WI38 (cell line): ENCODE measurements at regions not wholly inside any gene's neighbourhood (a gene's known extent, or its start where the extent isn't known, plus 50 kb on each side); places are given as distances from the start of the nearest gene placed in this dataset.
"Not testable (repeated sequence)": the region's sequence is repeated elsewhere in the genome, so short reads cannot be mapped to it uniquely, and the experiment has no call there.

Experiments used
- H3K4me3 ChIP-seq: 2 replicates; pipeline ENCODE4 v1.5.1; 2011; ENCODE audit warnings: low read depth, mild to moderate bottlenecking, control low read depth, low read length
- TF ChIP-seq, protein P1 (sequence below): IDR thresholded peaks from 2 replicates; pipeline ENCODE4 v1.5.1; 2012; ENCODE audit warnings: low read depth, mild to moderate bottlenecking, control low read depth, low read length

DNA sequence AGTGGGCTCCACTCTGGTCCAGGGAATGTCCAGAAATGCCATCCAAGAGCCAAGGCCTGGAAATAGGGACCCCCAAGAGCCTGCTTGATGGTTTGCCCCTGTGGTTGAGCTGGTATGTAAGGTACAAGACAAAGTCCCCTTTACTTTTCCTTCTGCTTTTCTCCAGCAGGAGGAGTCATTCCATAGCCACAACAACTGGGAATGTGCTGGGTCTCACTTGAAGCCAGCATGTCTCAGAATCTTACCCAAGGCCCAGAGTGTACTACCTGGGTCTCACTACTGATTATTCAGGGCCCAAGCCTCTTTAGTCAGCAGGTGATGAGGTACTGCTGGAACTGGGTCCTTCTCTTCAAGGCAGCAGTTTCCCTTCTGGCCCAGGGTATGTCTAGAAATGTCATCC lies 62.1 kb upstream of the CD55 start:
- H3K4me3 ChIP-seq, result no peak overlapping the region
- TF ChIP-seq, protein P1, sequence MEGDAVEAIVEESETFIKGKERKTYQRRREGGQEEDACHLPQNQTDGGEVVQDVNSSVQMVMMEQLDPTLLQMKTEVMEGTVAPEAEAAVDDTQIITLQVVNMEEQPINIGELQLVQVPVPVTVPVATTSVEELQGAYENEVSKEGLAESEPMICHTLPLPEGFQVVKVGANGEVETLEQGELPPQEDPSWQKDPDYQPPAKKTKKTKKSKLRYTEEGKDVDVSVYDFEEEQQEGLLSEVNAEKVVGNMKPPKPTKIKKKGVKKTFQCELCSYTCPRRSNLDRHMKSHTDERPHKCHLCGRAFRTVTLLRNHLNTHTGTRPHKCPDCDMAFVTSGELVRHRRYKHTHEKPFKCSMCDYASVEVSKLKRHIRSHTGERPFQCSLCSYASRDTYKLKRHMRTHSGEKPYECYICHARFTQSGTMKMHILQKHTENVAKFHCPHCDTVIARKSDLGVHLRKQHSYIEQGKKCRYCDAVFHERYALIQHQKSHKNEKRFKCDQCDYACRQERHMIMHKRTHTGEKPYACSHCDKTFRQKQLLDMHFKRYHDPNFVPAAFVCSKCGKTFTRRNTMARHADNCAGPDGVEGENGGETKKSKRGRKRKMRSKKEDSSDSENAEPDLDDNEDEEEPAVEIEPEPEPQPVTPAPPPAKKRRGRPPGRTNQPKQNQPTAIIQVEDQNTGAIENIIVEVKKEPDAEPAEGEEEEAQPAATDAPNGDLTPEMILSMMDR, result peak; percentile 40

DNA sequence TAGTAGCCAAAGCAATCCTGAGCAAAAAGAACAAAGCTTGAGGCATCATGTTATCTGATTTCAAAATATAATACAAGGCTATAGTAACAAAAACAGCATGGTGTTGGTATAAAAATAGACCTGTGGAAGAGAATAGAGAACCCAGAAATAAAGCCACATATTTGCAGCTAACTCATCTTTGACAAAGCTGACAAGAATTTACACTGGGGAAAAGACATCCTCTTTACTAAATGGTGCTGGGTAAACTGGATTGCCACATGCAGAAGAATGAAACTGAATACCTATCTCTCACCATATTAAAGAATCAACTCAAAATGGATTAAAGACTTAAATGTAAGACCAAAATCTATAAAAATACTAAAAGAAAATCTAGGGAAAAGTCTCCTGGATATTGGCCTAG lies 59.5 kb upstream of the CD55 start:
- TF ChIP-seq, protein P1, result no peak
- no peak overlapping the region for H3K4me3 ChIP-seq

DNA sequence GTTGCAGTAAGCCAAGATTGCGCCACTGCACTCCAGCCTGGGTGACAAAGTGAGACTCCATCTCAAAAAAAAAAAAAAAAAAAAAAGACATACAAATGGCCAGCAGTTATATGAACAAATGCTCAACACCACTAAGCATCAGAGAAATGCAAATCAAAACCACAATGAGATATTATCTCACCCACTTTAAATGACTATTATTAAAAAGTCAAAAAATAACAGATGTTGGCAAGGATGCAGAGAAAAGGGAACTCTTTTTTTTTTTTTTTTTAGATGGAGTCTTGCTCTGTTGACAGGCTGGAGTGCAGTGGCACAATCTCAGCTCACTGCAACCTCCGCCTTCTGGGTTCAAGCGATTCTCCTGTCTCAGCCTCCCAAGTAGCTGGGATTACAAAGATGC lies 58.6 kb upstream of the CD55 start:
- not testable (repeated sequence) for H3K4me3 ChIP-seq

DNA sequence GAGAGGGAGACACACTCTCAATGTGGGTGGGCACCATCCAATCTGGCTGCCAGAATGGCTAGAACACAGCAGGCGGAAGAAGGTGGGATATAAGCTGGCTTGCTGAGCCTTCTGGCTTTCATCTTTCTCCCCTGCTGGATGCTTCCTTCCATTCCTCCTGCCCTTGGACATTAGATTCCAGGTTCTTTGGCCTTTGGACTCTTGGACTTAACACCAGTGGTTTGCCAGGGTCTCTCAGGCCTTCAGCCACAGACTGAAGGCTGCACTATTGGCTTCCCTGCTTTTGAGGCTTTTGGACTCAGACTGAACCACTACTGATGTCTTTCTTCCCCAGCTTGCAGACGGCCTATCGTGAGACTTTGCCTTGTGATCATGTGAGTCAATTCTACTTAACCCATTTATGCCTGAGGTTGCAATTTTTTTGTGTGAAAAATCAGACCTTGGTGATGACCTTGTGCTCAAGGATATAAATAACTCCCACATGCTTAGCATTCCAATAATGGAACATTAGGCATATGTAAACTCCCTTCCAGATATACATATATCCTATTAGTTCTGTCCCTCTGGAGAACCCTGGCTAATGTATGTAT lies 56.7 kb upstream of the CD55 start:
- TF ChIP-seq, protein P1, result no peak

DNA sequence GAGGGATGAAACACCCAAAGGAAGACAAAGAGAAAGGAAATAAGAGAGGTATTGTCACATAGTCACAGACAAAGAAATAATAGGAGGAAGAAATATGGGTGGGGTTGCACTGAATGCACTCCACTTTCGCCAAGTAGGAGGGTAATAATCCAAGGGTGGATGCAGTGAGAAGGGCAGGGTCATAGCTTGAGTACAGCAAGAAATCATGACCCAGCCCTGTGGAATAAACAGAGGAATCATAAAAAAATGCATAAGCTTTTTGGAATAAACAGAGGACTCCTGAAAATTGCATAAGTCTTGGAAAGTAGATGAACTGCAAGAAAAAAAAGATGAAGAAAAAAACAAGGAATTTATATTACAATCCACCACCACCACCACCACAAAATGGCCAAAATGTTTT lies 53.1 kb upstream of the CD55 start:
- no peak overlapping the region for H3K4me3 ChIP-seq
- TF ChIP-seq, protein P1, result no peak

More for the DNA sequence above, 56.7 kb upstream of the CD55 start:
- no peak overlapping the region for H3K4me3 ChIP-seq

DNA sequence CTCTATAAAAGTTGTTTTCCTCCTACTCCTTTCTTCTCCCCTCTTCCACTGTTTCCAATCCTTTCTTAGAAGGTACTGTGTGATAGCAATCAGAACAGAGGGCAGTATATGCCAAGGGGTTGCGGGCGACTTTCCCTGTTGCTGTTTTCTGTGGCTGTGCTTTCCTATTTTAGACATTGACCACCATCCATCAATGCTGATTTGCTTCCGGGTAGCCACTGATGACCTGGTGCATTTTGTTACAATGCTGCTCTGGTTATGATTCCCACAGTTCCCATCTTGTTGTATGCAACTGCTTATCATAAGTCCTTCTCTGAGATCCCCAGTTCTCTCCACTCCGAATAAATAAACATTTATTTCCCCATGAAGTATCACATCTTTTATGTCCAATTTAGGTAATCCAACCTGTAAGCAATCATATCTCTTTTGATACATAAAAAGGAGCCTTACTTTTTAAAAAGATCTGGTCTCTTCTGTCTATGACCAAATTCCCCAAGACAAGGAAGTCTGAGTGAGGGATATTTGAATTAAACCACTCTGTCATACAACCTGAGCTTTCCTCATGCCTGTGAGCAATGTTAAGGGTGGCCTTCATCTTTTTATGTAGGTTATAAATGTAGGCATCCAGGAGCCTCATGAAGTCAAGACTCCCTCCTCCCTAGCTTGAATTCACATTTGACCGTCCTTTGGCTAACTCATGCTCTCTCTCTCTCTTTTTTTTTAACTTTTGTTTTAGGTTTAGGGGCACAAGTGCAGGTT lies 52.5 kb upstream of the CD55 start:
- TF ChIP-seq, protein P1, result no peak
- no peak overlapping the region for H3K4me3 ChIP-seq
